HepG2 (cell line): ENCODE measurements at regions not wholly inside any gene's neighbourhood (a gene's known extent, or its start where the extent isn't known, plus 50 kb on each side); places are given as distances from the start of the nearest gene placed in this dataset.

Source experiments
- ATAC-seq: fragments of 200-7000 bp; cut with Tn5 transposase; 3 replicates; pipeline ENCODE4 v1.9.1; 2020; ENCODE audit warnings: mild to moderate bottlenecking, moderate library complexity
- BruUV-seq: library from RNA; stranded (reverse); fragments of 400-500 nt; replicated peaks from 2 replicates; lab custom pipeline; 2021; lab: Mats Ljungman, UMichigan
- CTCF ChIA-PET: fragments of 300-600 bp; formaldehyde crosslinking; extraction: SDS; loops from one replicate; lab custom pipeline; 2021; ENCODE audit warnings: low total read pairs, inconsistent platforms, low intra/inter-chr PET ratio; lab: Yijun Ruan, JAX
- POLR2A ChIA-PET: fragments of 350-600 bp; sonication (Branson Sonifier 250); formaldehyde crosslinking; loops from one replicate; lab custom pipeline; 2020; ENCODE audit warnings: antibody characterized with exemption, inconsistent platforms; lab: Yijun Ruan, JAX
- DNase-seq: peaks from one replicate; pipeline ENCODE4 v3.0.0-alpha.2; 2015; ENCODE audit warnings: low spot score
- FAIRE-seq: peaks from 3 replicates; lab custom pipeline; 2011; peaks lifted over from hg19 to GRCh38; lab: Jason Lieb, UNC
- H2AFZ ChIP-seq: one replicate; pipeline ENCODE4 v1.6.1; 2011; ENCODE audit warnings: low read length, inconsistent platforms
- H3K27ac ChIP-seq: fragments of 300-600 bp; 3 replicates; pipeline ENCODE4 v1.8.0; 2011; ENCODE audit warnings: mixed run types, mild to moderate bottlenecking, mixed read lengths, low read length, inconsistent platforms; ENCODE audit not compliant: insufficient read depth; ENCODE audit errors: extremely low read length
- H3K27me3 ChIP-seq, 2 experiments: fragments of 200-600 bp in 1 of 2; 2 replicates in 1 of 2; 3 replicates in 1 of 2; pipeline versions ENCODE4 v1.6.0 to v1.8.0; 2011; ENCODE audit warnings: low read length in 2 of 2, mild to moderate bottlenecking in 2 of 2, moderate library complexity in 2 of 2, inconsistent platforms in 1 of 2; ENCODE audit not compliant: insufficient read depth in 2 of 2, control insufficient read depth in 1 of 2
- H3K36me3 ChIP-seq, 2 experiments: fragments of 200-600 bp in 1 of 2; replicated peaks in 1 of 2; 2 replicates in 1 of 2; 3 replicates in 1 of 2; pipeline versions ENCODE4 v1.5.1 to v1.8.0; 2011; ENCODE audit warnings: low read length in 2 of 2, inconsistent platforms in 1 of 2; ENCODE audit not compliant: insufficient read depth in 2 of 2, control insufficient read depth in 1 of 2
- H3K4me1 ChIP-seq: 2 replicates; pipeline ENCODE4 v1.5.1; 2012; ENCODE audit warnings: low read length, inconsistent platforms; ENCODE audit not compliant: insufficient read depth
- H3K4me2 ChIP-seq: 2 replicates; pipeline ENCODE4 v1.6.0; 2011; ENCODE audit warnings: low read depth, low read length, inconsistent platforms
- H3K4me3 ChIP-seq, 3 experiments: fragments of 200-600 bp in 1 of 3; sonication (generic), shearing (Covaris generic) in 1 of 3; replicated peaks in 1 of 3; 2 replicates each; pipeline ENCODE4 v1.5.1; 2011 to 2016; ENCODE audit warnings: low read length in 3 of 3, inconsistent platforms in 2 of 3, low read depth in 2 of 3, mild to moderate bottlenecking in 2 of 3, control low read depth in 1 of 3, mixed read lengths in 1 of 3; ENCODE audit not compliant: insufficient read depth in 1 of 3
- H3K79me2 ChIP-seq: one replicate; pipeline ENCODE4 v1.6.1; 2011; ENCODE audit warnings: low read length, inconsistent platforms; ENCODE audit not compliant: insufficient read depth
- H3K9ac ChIP-seq: 2 replicates; pipeline ENCODE4 v1.6.0; 2011; ENCODE audit warnings: mild to moderate bottlenecking, low read depth, low read length, inconsistent platforms; ENCODE audit not compliant: insufficient read depth
- H3K9me3 ChIP-seq: 2 replicates; pipeline ENCODE4 v1.5.1; 2012; ENCODE audit warnings: mild to moderate bottlenecking, low read length
- H4K20me1 ChIP-seq: 2 replicates; pipeline ENCODE4 v1.6.0; 2011; ENCODE audit warnings: inconsistent platforms, mild to moderate bottlenecking, low read length, moderate library complexity; ENCODE audit not compliant: insufficient read depth
- ETV5 ChIP-seq: IDR thresholded peaks from 2 replicates; pipeline ENCODE4 v1.6.1; 2018; ENCODE audit warnings: missing biosample characterization, missing genetic modification reagents, inconsistent platforms, borderline replicate concordance
- FOXP4 ChIP-seq: sonication (generic); formaldehyde crosslinking; IDR thresholded peaks from 2 replicates; pipeline ENCODE4 v1.4.0; 2020; ENCODE audit warnings: missing genetic modification reagents
- GPBP1L1 ChIP-seq: sonication (generic); formaldehyde crosslinking; IDR thresholded peaks from 2 replicates; pipeline ENCODE4 v1.5.0; 2020; ENCODE audit warnings: mild to moderate bottlenecking, missing genetic modification reagents
- HNRNPLL ChIP-seq: fragments of 200-400 bp; formaldehyde crosslinking; IDR thresholded peaks from 2 replicates; pipeline ENCODE4 v1.6.1; 2017; ENCODE audit warnings: mild to moderate bottlenecking, low read depth, low read length; ENCODE audit not compliant: poor library complexity, severe bottlenecking
- KDM4B ChIP-seq: sonication (generic); formaldehyde crosslinking; IDR thresholded peaks from 2 replicates; pipeline ENCODE4 v1.4.0; 2020; ENCODE audit warnings: missing genetic modification reagents
- PHF21A ChIP-seq: sonication (generic); formaldehyde crosslinking; IDR thresholded peaks from 2 replicates; pipeline ENCODE4 v1.5.0; 2020; ENCODE audit warnings: mild to moderate bottlenecking, missing genetic modification reagents
- SMAD9 ChIP-seq: sonication (generic); formaldehyde crosslinking; IDR thresholded peaks from 2 replicates; pipeline ENCODE4 v1.5.1; 2020; ENCODE audit warnings: mild to moderate bottlenecking, missing genetic modification reagents
- SOX13 ChIP-seq, 3 experiments: fragments of 450-650 bp in 1 of 3; sonication (generic) in 1 of 3; formaldehyde crosslinking in 1 of 3; IDR thresholded peaks in 2 of 3; conservative IDR thresholded peaks in 1 of 3; 2 replicates each; pipeline versions ENCODE4 v1.5.0 to v1.6.1; 2016 to 2020; ENCODE audit warnings: antibody characterized with exemption in 1 of 3, mild to moderate bottlenecking in 1 of 3, missing compliant biosample characterization in 1 of 3, missing genetic modification reagents in 1 of 3, moderate library complexity in 1 of 3
- SOX6 ChIP-seq, 2 experiments: fragments of 450-650 bp in 1 of 2; sonication (generic) in 1 of 2; formaldehyde crosslinking in 1 of 2; IDR thresholded peaks; 2 replicates each; pipeline versions ENCODE4 v1.4.0 to v1.6.1; 2017 to 2020; ENCODE audit warnings: antibody characterized with exemption in 1 of 2, mild to moderate bottlenecking in 1 of 2, missing genetic modification reagents in 1 of 2
- YY1 ChIP-seq: IDR thresholded peaks from 2 replicates; pipeline ENCODE4 v1.6.1; 2011; ENCODE audit warnings: low read length, low read depth, moderate library complexity, mild to moderate bottlenecking; ENCODE audit not compliant: insufficient read depth, insufficient replicate concordance
- ZFYVE20 ChIP-seq: sonication (generic); formaldehyde crosslinking; IDR thresholded peaks from 2 replicates; pipeline ENCODE4 v1.8.0; 2023; ENCODE audit warnings: low read depth, mild to moderate bottlenecking, moderate library complexity, missing genetic modification reagents, borderline replicate concordance
- ZKSCAN1 ChIP-seq: fragments of 150-350 bp; IDR thresholded peaks from 2 replicates; pipeline ENCODE4 v1.6.1; 2014; ENCODE audit warnings: low read length
- ZNF552 ChIP-seq: sonication (generic); formaldehyde crosslinking; IDR thresholded peaks from 2 replicates; pipeline ENCODE4 v1.9.0; 2022; ENCODE audit warnings: missing genetic modification reagents, mild to moderate bottlenecking, borderline replicate concordance
- ZNF589 ChIP-seq: sonication (generic); formaldehyde crosslinking; conservative IDR thresholded peaks from 2 replicates; pipeline ENCODE4 v1.8.0; 2022; ENCODE audit warnings: mild to moderate bottlenecking, moderate library complexity, missing genetic modification reagents
- ZNF7 ChIP-seq: IDR thresholded peaks from 2 replicates; pipeline ENCODE4 v1.6.1; 2016; ENCODE audit warnings: missing biosample characterization, missing genetic modification reagents
- ZNF775 ChIP-seq: sonication (generic); formaldehyde crosslinking; IDR thresholded peaks from 2 replicates; pipeline ENCODE4 v1.4.0; 2020; ENCODE audit warnings: missing genetic modification reagents, mild to moderate bottlenecking, moderate library complexity, borderline replicate concordance
- WGBS: methylation state at CpG from one replicate; pipeline ENCODE4 v1.1.6; 2017; ENCODE audit warnings: low lambda C conversion rate; 5-methylcytosine and 5-hydroxymethylcytosine counted together
- in situ Hi-C: cut with HindIII; loops from 2 replicates; pipeline ENCODE4 v1.10.0; 2017; ENCODE audit warnings: low pct_unique_long_range_greater_than_20kb; ENCODE audit not compliant: extremely low pct_ligation_motif_present
- intact Hi-C: fragments of 100-400 bp; cut with micrococcal nuclease; formaldehyde crosslinking; loops from one replicate; pipeline ENCODE4 v1.10.0; 2022; ENCODE audit not compliant: unreplicated experiment
- TF ChIP-seq, protein P1 (sequence below): sonication (generic); formaldehyde crosslinking; IDR thresholded peaks from 2 replicates; pipeline ENCODE4 v1.8.1; 2022; ENCODE audit warnings: mild to moderate bottlenecking, missing genetic modification reagents
- TF ChIP-seq, protein P2 (sequence below): fragments of 450-650 bp; IDR thresholded peaks from 2 replicates; pipeline ENCODE4 v1.6.1; 2016

- TF ChIP-seq YY1 (no peak), SOX13 (IDR thresholded peaks at IDR 0.05) (no peak), SOX13 (CRISPR knock-in tag; conservative IDR thresholded peaks at IDR 0.05 in 1 of 2, IDR thresholded peaks at IDR 0.05 in 1 of 2) (no peak), KDM4B (CRISPR knock-in tag) (no peak)
These were observed 230.6 kb upstream of the CTNNB1 start (continued) for GRCh38 chr3:40968666-40969065.

GRCh38 chr3:40969341-40969740 lies 230.0 kb upstream of the CTNNB1 start:
- DNase-seq (no peak), FAIRE-seq (no peak), ATAC-seq (no peak)
- Histone ChIP-seq H3K4me3 (no peak overlapping the region), H3K36me3 (no peaks in the 10 kb centered on the region), H3K27ac (no peak overlapping the region), H4K20me1 (no peaks in the 10 kb centered on the region), H3K9me3 (no peaks in the 10 kb centered on the region), H3K27me3 (no peaks in the 10 kb centered on the region), H3K4me2 (no peak overlapping the region), H3K9ac (no peak overlapping the region), H3K4me1 (peaks cover 18% of the 10 kb centered on the region), H3K79me2 (no peaks in the 10 kb centered on the region), H2AFZ (no peak overlapping the region)
- intact Hi-C loops: no loop called here
- ChIA-PET POLR2A (no interaction called here), CTCF (no interaction called here)
- no TSS peak for BruUV-seq
- in situ Hi-C loops: no loop called here
- WGBS: 56% methylated on average over 2 of the region's 3 CpGs
- TF ChIP-seq, protein P1, sequence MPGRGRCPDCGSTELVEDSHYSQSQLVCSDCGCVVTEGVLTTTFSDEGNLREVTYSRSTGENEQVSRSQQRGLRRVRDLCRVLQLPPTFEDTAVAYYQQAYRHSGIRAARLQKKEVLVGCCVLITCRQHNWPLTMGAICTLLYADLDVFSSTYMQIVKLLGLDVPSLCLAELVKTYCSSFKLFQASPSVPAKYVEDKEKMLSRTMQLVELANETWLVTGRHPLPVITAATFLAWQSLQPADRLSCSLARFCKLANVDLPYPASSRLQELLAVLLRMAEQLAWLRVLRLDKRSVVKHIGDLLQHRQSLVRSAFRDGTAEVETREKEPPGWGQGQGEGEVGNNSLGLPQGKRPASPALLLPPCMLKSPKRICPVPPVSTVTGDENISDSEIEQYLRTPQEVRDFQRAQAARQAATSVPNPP (CRISPR knock-in tag): no peak
- TF ChIP-seq PHF21A (CRISPR knock-in tag) (no peak), ZFYVE20 (CRISPR knock-in tag) (no peak), ZNF589 (CRISPR knock-in tag) (no peak), GPBP1L1 (CRISPR knock-in tag) (no peak), ZNF775 (CRISPR knock-in tag) (no peak), SMAD9 (CRISPR knock-in tag) (no peak), SOX6 (IDR thresholded peaks at IDR 0.05) (no peak), SOX6 (CRISPR knock-in tag; IDR thresholded peaks at IDR 0.05) (no peak), HNRNPLL (no peak), ZNF7 (CRISPR knock-in tag) (no peak), ETV5 (CRISPR knock-in tag) (no peak), FOXP4 (CRISPR knock-in tag) (no peak), ZKSCAN1 (no peak), ZNF552 (CRISPR knock-in tag) (no peak)
- TF ChIP-seq, protein P2, sequence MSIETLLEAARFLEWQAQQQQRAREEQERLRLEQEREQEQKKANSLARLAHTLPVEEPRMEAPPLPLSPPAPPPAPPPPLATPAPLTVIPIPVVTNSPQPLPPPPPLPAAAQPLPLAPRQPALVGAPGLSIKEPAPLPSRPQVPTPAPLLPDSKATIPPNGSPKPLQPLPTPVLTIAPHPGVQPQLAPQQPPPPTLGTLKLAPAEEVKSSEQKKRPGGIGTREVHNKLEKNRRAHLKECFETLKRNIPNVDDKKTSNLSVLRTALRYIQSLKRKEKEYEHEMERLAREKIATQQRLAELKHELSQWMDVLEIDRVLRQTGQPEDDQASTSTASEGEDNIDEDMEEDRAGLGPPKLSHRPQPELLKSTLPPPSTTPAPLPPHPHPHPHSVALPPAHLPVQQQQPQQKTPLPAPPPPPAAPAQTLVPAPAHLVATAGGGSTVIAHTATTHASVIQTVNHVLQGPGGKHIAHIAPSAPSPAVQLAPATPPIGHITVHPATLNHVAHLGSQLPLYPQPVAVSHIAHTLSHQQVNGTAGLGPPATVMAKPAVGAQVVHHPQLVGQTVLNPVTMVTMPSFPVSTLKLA: no peak
